Bronchial epithelial cell (primary cell): ENCODE measurements at regions not wholly inside any gene's neighbourhood (a gene's known extent, or its start where the extent isn't known, plus 50 kb on each side); places are given as distances from the start of the nearest gene placed in this dataset.

Experiments
- DNase-seq: peaks from one replicate; pipeline ENCODE4 v3.0.0-alpha.2; 2010; ENCODE audit warnings: low read depth
- FAIRE-seq: peaks from 2 replicates; lab custom pipeline; 2011; peaks lifted over from hg19 to GRCh38; lab: Jason Lieb, UNC
- H3K27me3 ChIP-seq: 2 replicates; pipeline ENCODE4 v1.5.1; 2011; ENCODE audit warnings: low read length; ENCODE audit not compliant: control insufficient read depth, insufficient read depth
- H3K36me3 ChIP-seq: 2 replicates; pipeline ENCODE4 v1.5.1; 2011; ENCODE audit warnings: low read length; ENCODE audit not compliant: control insufficient read depth, insufficient read depth
- H3K4me3 ChIP-seq: 2 replicates; pipeline ENCODE4 v1.5.1; 2011; ENCODE audit warnings: mild to moderate bottlenecking, low read depth, low read length, control low read depth
- CTCF ChIP-seq: IDR thresholded peaks from 2 replicates; pipeline ENCODE4 v1.5.1; 2011; ENCODE audit warnings: mild to moderate bottlenecking, moderate library complexity, low read length, control low read depth, inconsistent platforms; ENCODE audit not compliant: insufficient read depth, severe bottlenecking

GRCh38 chr10:44463511-44464121 is 78.7 kb upstream of the CXCL12 start:
- Histone ChIP-seq H3K36me3 (no peaks in the 10 kb centered on the region), H3K4me3 (no peak overlapping the region), H3K27me3 (no peaks in the 10 kb centered on the region)
- no peak for TF ChIP-seq CTCF
- peak; percentile 7 for FAIRE-seq
- no peak for DNase-seq

GRCh38 chr10:44464503-44464902 is 79.6 kb upstream of the CXCL12 start:
- no peak for TF ChIP-seq CTCF
- H3K36me3 ChIP-seq: no peaks in the 10 kb centered on the region
- no peak for FAIRE-seq
- DNase-seq: no peak
- no peaks in the 10 kb centered on the region for H3K27me3 ChIP-seq
- no peak overlapping the region for H3K4me3 ChIP-seq

- DNase-seq: no peak
- Histone ChIP-seq H3K27me3 (no peaks in the 10 kb centered on the region), H3K36me3 (no peaks in the 10 kb centered on the region), H3K4me3 (no peak overlapping the region)
- no peak for FAIRE-seq
- no peak for TF ChIP-seq CTCF
Observed at GRCh38 chr10:44465401-44466115, 80.7 kb upstream of the CXCL12 start.

- DNase-seq (no peak), FAIRE-seq (no peak)
- Histone ChIP-seq H3K27me3 (no peaks in the 10 kb centered on the region), H3K36me3 (no peaks in the 10 kb centered on the region), H3K4me3 (no peak overlapping the region)
- no peak for TF ChIP-seq CTCF
Observed at GRCh38 chr10:44466236-44466635, 81.3 kb upstream of the CXCL12 start.

- Histone ChIP-seq H3K4me3 (no peak overlapping the region), H3K27me3 (no peaks in the 10 kb centered on the region), H3K36me3 (no peaks in the 10 kb centered on the region)
- no peak for TF ChIP-seq CTCF
- no peak for DNase-seq
- no peak for FAIRE-seq
Observed at GRCh38 chr10:44467090-44467489, 82.2 kb upstream of the CXCL12 start.
